Erythroblast (primary cell): ENCODE measurements at regions not wholly inside any gene's neighbourhood (a gene's known extent, or its start where the extent isn't known, plus 50 kb on each side); places are given as distances from the start of the nearest gene placed in this dataset.

Source experiments
- DNase-seq, 2 experiments: peaks; one replicate each; lab custom pipeline; 2025; lab: John Stamatoyannopoulos, UW
- GATA1 ChIP-seq: IDR thresholded peaks from 2 replicates; pipeline ENCODE4 v1.6.1; 2011; ENCODE audit warnings: low read depth, mild to moderate bottlenecking, control low read depth, low read length, moderate library complexity
- POLR2A ChIP-seq: IDR thresholded peaks from 2 replicates; pipeline ENCODE4 v1.6.1; 2011; ENCODE audit warnings: mild to moderate bottlenecking, low read length

DNA sequence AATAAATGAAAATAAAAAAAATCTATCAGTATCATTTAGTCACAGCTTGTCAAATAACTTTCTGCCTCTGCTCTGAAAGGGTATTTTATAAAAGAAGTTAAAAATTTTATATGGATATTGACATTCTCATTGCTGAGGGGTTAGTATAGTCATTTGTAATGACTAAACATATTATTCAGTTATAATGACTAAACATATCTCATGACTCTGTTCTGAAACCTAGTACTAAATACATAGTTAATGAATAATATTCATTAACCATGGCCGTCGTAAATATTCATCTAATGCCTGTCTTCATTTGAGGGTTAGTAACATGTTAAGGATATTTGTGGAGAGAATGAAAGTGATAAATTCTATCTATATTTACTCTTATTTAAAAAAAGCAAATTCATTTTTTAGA is 69.1 kb upstream of the MAP4K3 start:
- TF ChIP-seq GATA1, result no peak
- no peak for DNase-seq

DNA sequence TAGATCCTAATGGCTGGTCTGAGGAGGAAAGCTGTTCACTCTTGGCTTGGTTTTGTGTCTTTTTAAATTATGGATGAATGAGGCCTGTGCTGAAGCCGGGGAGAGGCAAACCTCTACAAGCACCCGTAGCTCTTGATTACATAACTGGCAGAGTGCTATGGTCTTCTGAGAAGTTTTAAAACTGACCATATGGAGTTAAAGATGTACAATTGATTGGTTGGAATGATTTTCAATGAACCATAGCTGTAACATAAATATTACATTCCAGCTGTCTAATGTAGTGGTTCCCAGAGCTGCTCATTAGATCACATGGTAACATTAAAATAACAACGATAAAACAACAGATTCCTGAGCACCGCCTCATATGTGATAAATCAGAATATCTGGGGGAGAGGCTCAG is 71.1 kb upstream of the MAP4K3 start:
- TF ChIP-seq GATA1, result no peak
- no peak for TF ChIP-seq POLR2A
- no peak for DNase-seq

- no peak for TF ChIP-seq POLR2A
- TF ChIP-seq GATA1, result no peak
- DNase-seq, result no peak
Observed at GRCh38 chr2:39510140-39510539, 73.1 kb upstream of the MAP4K3 start.

GRCh38 chr2:39511219-39511604 is 74.1 kb upstream of the MAP4K3 start:
- TF ChIP-seq GATA1, result no peak
- TF ChIP-seq POLR2A, result no peak
- peak; percentile 34 to 49 for DNase-seq

GRCh38 chr2:39511605-39512433 is 74.7 kb upstream of the MAP4K3 start:
- TF ChIP-seq GATA1, result peak; percentile 36
- no peak for TF ChIP-seq POLR2A
- peak; percentile 59 to 82 for DNase-seq

DNA sequence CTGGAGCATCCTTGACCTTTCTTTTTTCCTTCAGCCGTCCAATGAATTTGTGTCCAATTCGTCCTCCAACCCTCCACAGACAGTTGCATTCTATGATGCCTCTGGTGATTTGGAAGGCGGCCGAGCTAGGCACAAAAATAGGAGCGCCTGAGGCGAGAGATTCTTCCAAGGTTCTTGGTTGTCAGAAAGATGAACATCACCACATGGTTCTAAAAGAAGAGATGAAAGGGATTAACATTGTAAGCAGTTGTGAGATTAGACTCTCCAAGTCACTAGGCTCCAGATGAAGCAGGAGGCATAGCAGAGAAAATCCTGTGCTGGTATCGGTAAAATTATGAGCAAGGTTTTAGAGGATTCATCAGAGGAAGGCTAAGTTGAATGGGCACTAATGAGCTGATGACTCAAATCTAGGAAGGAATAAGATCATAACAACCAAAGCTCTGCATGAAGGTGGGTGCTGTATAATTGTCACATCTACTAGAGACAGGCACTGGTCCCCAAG is 75.4 kb upstream of the MAP4K3 start:
- DNase-seq, result no peak
- TF ChIP-seq POLR2A (no peak), GATA1 (no peak)

- no peak for TF ChIP-seq POLR2A
- TF ChIP-seq GATA1, result no peak
- DNase-seq, result no peak
Observed at GRCh38 chr2:39512941-39513340, 75.9 kb upstream of the MAP4K3 start.

- TF ChIP-seq GATA1 (no peak), POLR2A (no peak)
- peak; percentile 53 to 55 for DNase-seq
Observed at GRCh38 chr2:39513641-39514094, 76.6 kb upstream of the MAP4K3 start.

DNA sequence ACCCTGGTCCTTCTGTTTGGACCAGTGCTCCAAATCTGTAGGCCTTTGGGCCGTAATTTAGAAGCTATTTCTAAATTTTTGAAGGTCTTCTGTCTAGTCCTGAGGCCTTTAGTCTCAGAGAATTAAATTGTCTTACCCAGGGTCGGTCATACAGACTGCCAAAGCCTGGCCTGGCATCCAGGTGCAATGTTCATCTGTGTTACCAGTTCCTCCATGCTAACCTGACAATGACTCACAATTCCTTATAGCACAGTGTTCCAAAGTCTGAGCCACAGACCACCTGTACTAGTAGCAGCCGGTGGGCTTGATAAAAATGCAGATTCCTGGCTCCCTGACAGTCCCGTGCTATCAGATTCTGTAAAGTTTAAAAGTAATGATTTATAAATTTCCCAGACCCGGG is 77.7 kb upstream of the MAP4K3 start:
- DNase-seq, result no peak

DNA sequence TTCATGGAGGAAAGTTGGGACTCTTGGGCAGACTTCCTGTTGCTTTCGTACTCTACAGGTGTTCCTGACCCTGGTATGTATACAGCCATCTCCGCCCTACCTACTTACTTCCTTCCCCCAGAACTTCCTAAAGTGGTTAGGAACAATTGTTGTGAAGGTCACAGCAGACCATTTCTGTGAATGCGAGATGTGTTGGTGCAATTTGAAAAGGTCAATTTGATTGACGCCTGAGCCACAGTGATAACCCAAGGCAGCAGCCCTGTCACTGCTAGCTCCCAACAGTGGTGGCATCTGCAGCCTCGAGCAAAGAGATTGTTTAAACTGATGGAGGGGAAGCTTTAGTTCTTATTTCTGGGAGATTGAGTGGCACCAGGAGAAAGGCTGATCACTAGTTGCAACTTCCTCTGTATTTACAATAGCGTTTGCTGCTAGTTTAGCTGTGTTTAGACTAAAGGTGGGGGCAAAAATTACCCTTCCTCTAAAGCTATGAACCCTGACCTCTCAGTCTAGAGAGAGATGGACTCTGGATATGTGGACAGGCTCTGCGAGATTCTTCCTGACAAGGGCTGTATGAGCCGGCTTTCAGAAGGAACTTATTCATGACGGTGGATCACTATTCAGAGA is 78.3 kb upstream of the MAP4K3 start:
- TF ChIP-seq POLR2A (no peak), GATA1 (no peak)
- DNase-seq, result peak; percentile 3 to 58

More for the DNA sequence above, 77.7 kb upstream of the MAP4K3 start:
- TF ChIP-seq GATA1 (no peak), POLR2A (no peak)

DNA sequence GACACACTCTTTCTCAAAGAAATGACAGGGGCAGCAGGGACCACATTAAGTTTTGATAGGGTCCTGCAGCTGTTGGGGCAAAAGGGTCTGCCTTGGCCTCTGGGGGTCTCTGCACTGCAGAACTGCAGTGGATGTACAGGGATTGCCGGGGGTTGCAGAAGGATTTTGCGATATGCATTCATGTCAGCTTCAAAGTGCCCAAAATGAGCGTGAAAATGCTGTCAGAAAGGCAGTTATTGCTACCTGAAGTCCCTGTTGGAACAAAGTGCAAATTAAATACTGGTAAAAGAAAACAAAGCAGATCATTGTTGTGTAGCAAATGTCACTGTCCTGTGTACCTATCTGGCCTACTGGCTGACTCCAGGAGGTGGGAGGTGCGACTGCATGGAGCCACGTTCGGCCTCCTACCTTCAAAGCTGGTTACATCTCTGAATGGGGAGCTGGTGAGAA is 78.8 kb upstream of the MAP4K3 start:
- DNase-seq, result no peak
- TF ChIP-seq POLR2A (no peak), GATA1 (no peak)

GRCh38 chr2:39516347-39517101 is 79.4 kb upstream of the MAP4K3 start:
- DNase-seq, result no peak
- TF ChIP-seq GATA1 (no peak), POLR2A (no peak)

DNA sequence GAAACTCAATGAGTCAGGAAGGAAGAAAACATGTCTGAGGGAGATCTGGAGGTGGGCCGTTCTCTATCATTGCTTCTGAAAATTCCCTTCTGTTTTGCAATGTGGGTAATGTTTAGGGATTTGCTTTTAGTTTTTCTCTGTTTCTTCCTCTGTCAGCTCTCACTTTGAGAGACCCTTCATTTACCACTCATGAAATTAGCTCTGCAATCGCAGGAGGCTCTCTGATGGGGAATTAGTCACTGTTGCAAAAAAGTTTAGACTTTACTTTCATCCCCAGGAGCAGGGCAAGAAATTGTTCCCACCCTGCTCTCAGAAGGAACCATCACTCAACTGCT is 80.0 kb upstream of the MAP4K3 start:
- TF ChIP-seq GATA1, result no peak
- TF ChIP-seq POLR2A, result no peak
- no peak for DNase-seq

GRCh38 chr2:39517622-39518021 is 80.5 kb upstream of the MAP4K3 start:
- TF ChIP-seq POLR2A (no peak), GATA1 (no peak)
- DNase-seq, result no peak
